HG02938 (cell line): ENCODE measurements at regions not wholly inside any gene's neighbourhood (a gene's known extent, or its start where the extent isn't known, plus 50 kb on each side); places are given as distances from the start of the nearest gene placed in this dataset.

Source experiments
- ATAC-seq: cut with Tn5 transposase; IDR thresholded peaks from one replicate; pipeline ENCODE4 v1.9.1; 2021; ENCODE audit warnings: mild to moderate bottlenecking, moderate library complexity; ENCODE audit not compliant: unreplicated experiment

DNA sequence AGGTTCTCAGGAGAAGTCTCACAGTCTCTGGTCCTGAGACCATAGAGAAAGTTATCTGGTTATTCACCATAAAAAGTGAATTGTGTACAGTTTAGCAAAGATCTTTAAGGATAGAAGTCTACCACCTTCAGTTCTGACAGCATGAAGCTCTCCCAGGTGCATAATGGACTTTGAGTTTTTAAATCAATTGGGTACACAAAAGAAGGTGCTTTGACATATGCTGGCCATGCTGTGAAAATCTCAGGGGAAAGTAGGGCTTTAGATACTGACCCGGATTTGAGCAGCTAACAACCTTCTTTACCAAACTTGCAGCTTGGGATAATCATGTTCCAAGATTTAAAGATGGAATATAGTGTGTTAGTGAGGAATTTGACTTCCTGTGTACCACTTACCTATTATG lies 264.2 kb downstream of the ZSWIM6 start:
- ATAC-seq, result no peak

DNA sequence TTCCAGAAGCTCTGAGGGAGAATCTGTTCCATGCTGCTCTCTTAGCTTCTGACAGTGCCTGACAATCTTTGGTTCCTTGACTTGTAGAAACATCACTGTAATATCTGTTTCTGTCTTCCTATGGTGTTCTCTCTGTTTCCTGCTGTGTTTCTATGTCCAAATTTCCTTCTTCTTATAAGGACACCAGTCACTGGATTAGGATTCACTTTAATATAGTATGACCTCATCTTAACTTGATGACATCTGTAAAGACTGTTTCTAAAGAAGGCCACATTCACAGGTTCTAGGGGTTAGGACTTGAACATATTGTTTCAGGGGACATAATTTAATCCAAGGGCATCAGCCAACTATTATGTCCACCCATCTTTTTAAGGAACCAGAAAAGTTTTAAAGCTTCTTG lies 265.6 kb downstream of the ZSWIM6 start:
- no peak for ATAC-seq

DNA sequence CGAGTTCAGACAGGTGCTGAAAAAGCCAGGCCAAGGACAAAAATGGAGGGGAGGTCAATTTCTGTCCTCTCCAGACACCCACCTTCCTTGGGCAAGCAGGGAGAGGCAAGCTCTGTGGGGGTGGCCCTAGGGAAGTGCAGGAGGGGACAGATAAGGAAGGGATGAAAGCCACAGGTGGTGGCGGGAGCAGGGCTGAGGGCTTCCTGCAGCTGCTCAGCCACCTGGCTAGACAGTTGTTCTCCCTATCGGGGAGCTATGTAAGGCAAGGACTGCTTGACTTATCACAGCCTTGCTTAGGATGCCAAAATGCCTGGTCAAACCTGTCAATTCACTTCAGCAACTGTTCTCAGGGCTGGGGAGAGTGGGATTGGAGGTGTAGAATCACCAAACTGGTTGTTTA lies 266.1 kb downstream of the ZSWIM6 start:
- no peak for ATAC-seq

DNA sequence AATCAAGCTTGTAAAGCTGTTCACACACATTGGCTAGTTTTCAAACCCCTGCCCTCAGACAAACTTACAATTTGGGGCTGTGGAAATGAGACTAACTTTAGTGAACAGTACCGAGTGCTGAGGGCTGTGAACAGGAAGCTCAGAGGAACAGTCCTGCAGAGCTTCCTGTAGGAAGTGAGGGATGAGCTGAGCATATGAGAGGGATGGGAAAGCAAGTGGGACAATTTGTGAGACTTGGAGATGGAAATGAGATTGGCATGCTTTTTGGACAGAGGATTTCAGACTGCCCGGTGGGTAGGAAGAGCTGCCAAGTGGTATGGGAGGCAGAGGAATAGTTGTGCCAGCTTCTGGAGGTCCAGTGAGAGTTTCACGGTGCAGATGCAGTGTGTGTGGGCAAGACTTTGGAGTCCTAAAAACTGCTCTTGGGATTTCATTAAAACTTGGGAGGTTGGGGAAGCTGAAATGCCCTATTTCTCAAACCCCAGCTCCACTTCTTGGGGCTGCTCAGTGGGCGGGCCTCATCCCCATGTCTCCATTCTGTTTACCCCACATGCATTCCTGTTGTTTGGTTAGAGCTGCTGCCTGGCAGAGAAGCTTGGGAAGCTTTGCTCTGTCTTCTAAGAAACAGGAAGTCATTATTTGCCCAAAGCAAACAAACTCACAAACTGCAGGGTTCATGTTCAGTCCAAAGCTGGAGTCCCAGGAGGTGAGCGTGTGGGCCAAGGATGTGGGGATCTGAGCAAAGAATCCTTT lies 267.5 kb downstream of the ZSWIM6 start:
- ATAC-seq, result no peak

DNA sequence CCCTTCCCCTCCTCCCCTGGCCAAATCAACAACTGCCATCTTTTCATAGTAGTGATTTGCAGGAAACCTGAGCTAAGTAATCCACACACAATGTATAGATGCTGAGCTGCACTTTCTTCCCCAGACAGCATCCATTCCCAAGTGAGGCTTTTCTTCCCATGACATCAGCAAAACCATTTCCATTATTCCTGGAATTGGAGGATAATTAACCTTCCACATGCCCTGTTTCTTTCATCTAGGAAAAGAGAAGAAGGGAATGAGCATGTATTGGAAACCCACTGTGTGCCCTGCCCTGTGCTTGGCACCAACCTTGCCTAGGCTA lies 268.0 kb downstream of the ZSWIM6 start:
- no peak for ATAC-seq

DNA sequence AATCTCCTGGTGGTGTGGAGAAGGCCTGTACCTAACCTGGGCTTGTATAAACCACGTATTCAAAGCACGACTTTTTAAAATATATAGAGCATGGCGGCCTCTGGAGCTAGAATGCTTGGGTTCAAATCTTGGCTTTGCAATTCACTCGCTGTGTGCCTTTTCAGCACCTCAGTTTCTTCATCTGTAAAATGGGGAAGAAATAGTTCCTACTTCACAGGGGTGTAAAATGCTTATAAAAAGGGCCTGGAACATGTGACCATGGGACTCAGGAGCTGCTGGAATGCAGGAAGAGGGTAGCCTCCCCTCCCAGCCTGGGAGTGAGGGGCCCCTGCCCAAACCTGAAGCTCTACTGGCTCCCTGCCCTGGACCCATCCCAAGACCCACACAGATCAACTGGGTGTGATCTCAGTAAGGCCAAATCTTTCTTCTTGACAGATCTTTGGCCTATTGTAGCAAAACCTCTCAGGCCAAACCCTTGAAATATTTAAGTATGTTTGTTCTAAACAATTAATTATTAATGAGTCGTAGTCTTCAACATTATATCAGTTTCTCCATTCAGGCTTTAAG lies 269.0 kb downstream of the ZSWIM6 start:
- no peak for ATAC-seq

DNA sequence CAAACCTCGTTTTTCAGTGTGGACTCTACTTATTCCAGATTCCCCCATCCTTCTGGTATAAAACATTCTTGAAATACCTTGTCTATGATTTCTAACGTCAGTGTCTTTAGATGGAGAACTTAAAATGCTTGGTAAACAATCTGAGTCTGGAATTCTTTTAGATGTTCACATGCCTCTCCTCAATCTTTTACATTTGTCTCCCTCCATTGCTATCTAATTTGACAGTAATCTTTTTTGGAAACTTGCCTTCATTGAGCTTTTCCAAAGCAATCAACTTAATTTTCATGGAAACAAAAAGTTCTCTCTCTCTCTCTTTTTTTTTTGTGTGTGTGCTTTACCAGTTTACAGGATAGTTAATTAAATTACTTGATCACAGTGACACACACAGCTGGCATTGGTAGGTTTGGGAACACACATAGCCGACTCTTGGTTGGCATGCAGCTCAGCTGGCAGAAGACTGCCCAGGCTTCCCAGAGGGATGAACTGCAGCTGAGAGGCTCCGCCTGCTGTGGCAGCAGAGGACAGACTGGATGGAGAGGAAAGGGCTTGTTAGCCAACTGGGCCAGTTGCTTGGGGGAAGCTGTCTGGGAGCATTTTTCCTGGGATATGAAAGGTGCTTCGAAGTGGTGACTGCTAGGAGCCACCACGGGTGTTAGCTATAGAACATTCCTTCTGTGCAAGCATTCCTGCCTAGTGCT lies 271.3 kb downstream of the ZSWIM6 start:
- no peak for ATAC-seq

DNA sequence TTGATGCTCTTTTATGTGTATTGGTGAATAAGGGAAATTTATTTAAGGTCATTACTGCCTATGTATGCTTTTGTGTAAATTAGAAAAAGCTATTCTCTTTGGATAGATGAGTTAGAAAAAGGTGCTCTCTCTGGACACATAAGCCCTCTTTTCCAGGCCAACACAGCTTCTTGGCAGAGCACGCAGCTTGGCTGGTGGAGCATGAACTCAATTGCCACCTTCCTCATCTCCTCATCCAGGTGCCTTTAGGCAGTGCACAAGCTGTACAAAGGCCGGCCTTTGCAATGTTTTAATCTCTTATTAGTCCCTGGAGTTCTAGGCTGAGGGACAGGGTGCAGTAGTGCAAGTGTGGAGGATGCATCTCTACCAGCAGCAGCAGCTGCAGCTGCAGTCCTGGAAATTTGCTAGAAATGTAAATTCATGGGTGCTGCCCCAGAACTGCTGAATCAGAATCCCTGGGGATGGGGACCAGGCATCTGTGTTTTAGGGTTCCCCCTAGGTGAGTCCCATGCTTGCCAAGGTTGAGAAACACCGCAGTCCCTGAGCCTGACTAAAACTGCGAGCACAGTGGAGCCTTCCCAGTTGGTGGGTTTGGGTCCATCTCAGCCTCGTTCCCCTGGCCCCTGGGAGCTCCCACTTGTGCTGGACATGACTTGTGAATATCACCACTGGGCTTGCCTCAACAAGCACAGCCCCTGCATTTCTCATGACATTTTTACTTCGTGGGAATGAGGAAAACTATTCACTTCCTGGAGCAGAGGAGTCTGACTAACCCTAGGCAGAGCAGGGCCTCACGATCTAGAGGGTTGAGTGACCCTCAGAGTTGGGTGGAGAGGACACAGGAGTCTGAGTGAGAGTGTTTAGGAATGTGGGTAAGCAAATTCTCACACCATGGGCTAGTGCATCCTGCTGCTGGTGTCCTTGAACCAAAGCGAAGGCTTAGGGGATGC lies 272.3 kb downstream of the ZSWIM6 start:
- no peak for ATAC-seq

DNA sequence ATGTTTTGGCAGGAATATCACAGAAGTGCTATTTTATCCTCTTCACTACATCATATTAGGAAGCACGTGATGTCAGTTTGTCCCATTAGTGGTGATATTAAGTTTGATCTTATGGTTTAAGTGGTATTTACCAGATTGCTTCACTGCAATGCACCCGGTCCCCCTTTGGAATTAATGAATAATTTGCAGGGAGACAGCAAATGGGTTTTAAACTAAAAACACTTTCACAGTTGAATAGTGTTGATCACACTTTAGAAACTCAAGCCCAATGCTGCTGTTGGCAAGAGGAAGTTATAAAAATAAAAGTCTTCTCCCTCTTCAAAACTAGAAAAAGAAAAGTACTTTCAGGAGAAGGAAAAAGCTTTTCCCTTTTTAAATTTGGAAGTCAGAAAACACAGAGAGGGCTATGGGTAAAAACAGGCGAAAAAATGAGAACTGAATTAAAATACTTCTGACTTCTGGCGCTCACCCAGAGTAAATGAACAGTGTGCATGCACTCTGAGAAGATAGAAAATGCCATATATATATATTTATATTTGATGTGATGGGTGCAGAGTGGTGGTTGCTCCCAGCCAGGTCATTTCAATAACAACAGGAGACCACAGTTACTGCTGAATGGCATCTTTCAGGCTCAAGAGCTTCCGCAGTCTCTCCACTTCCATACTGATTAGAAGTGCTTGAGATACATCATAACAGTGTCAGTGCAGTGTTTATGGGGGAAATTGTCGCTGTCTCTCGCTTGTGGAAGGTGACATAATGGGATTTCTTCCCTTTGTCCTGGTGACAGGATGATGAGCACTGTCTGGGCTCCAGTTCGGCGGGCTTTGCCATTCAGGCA lies 278.0 kb downstream of the ZSWIM6 start:
- no peak for ATAC-seq

DNA sequence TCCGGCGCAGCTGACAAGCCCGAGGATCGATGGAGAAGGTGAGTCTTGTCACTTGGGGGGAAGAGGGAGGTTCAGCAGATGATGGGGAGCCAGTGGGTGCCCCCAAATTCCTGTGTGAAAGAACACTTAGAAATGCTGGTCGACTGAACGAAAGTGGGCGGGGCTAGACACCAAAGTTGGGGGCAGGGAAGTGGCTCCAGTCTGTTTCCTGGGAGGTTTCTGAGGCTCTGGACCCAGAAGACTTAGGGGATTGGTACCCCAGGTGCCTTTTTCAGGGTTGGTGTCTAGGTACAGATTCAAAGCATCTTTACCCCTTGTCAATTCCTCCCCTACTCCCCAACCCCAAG lies 278.6 kb downstream of the ZSWIM6 start:
- ATAC-seq, result no peak

DNA sequence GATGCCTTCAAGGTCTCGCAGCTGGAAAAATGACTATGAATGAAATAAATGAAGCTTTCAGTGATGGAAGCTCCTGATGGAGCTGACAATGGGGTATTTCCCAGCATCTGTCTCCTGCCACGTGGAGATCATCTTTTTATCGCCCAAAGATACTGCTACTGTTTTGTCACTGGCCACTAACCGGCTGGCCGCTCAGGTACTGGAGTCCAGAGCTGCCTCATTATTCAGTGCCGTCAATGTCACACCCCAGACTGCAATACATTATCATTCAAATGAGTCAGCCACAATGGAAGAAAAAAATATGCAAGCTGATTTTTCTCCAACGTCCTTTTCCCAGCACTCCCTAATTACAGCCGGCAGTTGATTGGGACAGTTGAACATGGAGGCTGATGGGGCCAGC lies 280.4 kb downstream of the ZSWIM6 start:
- ATAC-seq, result no peak

DNA sequence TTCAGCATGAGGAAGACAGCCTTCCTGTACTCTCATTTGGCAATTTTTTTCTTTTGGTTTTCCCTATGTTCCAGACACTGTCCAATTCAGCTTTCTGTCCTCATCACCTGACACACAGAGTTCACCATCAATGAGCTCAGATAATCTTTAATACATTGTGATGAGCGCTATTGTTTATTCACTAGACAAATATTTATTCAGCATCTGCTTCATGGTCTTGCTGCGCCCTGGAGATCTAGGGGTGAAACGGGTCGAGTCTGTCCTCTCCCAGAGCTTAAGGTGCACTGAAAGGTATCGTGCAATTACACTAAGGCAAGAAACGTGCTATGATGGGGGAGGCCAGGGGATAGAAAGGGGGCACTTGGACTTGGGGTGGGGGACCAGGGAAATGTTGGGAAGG lies 281.6 kb downstream of the ZSWIM6 start:
- ATAC-seq, result no peak

DNA sequence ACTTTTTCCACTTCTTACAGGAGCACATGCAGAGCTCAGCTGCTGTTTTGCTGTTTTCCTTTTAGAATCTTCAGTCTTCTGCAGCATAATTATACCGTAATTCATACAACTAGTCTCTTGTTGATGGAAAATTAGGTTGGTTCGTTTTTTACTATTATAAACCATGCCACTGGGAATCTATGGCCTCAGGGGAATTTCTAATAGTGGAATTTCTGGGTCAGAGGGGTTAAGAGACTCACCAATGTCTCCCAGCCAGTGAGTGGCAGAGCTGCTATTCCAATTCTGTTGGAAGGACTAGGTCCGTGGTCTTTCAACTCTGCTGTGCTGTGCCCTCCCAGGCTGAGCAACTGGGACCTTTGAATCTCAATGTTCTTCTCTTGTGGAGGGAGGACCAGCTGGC lies 282.5 kb downstream of the ZSWIM6 start:
- no peak for ATAC-seq

DNA sequence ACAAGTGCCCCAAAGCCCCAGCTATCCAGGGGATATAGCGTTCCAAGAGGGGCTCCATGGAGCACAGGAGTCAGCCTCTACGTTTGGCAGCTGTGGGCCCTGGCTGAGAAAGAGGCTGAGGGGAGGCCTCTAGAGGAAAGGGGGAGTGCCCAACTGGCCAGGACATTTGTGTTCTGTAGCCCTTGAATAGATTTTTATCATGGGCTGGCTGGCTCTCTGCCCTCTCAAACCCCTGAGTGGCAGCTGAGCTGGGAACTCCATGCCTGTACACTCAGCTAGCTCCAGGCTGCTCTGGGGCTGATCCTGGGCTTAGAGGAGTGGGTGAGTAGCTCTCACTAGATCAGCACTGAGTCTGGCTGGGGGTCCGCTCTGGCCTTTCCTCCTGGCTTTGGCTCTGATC lies 285.0 kb downstream of the ZSWIM6 start:
- no peak for ATAC-seq

DNA sequence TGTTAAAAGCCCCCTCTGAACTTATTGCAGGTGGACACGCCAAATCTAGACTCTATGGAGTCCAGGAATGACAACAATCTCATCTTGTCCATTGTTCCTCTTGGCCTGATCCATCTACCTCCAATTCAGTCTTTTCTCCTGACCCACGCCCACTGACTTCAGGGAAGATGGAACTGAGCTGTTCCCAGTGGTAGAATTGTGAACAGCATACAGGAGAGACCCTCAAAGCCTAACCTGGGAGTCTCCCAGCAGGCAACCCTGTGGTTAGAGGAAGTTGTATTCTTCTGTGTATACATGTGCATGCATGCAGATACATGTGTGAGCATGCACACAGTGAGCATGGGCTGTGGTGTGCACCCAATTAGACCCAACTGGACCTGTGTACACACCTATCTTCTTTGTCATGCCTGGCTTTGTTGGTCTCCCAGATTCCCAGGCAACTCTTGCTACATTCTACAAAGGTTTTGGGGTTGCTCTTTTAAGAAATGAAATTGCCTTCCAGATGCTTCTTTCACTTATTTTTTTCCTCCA lies 286.0 kb downstream of the ZSWIM6 start:
- no peak for ATAC-seq

DNA sequence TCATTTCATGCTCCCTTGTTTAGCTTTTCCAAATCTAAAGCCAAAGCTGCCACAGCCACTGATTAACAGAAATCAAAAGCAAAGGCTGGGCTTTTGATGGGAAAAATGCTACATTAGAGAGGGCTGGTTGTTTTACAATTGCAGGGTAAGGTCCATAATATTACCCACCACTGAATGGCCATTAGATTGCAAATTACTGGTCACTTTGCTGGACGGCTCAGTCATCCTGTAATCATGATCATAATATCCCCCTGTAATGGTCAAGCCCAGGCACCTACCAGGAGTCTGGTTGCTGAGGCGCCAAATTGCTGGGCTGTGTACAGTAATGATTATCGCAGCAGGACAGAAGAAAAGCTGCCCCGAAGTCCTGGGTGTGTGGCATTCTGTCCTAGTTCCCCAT lies 286.5 kb downstream of the ZSWIM6 start:
- no peak for ATAC-seq

DNA sequence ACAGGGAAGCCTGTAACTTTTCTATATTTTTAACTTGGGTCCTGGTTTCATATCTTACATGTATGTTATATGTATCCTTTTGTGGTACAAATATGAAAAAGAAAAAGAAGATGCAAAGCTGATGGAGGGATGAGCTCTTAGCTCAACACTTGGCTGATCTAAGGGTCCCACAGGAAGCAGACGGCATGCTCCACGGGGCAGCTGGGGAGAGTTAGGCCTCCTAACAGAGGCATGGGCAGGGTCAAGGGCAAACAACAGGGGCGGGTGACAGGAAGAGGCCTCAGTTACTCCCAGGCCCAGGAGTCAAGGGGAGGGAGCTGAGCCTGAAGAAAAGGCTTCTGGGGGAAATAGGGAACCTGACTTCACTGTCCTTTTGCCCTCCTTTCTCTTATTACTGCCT lies 287.2 kb downstream of the ZSWIM6 start:
- ATAC-seq, result no peak

DNA sequence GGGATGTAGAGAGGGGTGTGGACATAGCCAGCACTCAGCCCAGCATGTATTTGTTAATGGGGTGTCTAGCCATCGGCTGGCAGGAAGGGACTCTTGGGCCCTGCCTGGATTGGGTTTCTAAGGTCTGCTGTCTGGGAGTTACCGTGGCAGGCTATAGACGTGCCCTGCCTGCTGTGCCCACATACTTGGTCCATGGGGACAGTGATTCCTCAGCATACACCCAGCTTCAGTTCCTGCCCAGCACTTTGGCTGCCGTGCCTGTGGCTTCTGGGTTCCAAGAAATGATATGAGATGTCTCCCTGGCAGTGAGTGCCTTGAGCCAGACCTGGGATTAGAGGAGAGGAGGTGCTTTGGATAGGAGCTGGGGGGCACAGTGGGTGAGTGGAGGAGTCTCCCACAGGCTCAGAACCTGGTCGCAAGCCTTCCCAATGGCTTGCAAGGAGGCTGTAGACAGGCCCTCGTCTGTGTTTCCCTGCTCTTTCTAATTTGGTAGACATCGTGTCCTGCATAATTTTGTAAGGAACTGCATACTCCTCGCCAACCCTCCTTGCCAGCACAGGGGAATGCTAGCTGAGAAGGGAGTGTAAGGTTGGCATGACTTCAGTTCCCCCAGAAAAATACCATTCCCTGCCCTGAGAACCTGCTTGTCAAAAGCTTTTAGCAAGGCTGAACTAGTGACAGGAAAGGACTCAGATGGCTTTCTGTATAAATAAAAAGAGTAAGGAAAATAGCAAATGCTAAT lies 287.9 kb downstream of the ZSWIM6 start:
- ATAC-seq, result no peak

DNA sequence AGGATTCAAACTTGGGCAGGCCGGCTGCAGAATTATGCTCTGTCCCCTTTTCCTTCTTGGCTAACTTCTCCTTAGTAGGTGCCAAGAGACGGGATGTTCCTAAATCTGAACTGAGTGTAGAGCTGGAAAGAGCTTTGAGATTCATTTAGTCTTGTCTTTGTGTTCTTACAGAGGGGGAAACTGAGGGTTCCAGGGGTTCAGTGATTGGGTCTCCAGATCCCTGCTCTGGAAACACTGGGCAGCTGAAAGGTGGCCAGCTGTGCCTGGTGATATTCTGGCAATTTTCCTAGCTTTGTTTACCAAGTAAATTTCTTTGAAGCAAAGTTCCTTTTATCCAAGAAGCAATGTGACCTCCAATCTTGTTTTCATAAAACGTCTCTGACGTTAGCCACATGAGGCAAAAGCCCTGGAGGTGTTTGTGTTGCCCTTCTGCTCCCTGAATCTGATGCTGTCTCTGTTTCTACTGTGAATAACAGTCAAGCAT lies 288.7 kb downstream of the ZSWIM6 start:
- ATAC-seq, result no peak
